NCI-H2196 (cell line): ENCODE measurements at regions not wholly inside any gene's neighbourhood (a gene's known extent, or its start where the extent isn't known, plus 50 kb on each side); places are given as distances from the start of the nearest gene placed in this dataset.

ENCODE experiments used
- DNase-seq: peaks from one replicate; lab custom pipeline; 2025; ENCODE audit not compliant: unreplicated experiment; lab: John Stamatoyannopoulos, UW

GRCh38 chr3:35849496-35849895, 210.2 kb downstream of the ARPP21 start:
- no peak for DNase-seq

DNA sequence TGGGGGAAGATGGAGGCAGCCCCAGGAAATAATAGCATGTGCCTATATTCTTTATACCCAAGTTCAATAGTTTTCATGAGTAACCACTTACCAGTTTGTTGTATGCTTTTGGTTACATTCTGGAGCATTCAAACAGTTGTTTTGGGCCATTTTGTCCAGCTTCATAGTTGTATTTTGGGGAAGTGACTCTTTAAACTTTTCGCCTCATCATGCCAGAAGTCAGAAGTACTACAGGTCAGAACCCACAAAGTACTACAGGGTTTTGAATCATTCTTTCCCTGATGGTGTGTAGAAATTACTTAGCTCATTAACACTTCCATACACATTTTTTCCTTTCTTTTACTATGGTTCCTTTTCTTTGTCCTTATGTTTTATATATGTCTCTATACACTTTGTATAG, 210.6 kb downstream of the ARPP21 start:
- DNase-seq: no peak

DNA sequence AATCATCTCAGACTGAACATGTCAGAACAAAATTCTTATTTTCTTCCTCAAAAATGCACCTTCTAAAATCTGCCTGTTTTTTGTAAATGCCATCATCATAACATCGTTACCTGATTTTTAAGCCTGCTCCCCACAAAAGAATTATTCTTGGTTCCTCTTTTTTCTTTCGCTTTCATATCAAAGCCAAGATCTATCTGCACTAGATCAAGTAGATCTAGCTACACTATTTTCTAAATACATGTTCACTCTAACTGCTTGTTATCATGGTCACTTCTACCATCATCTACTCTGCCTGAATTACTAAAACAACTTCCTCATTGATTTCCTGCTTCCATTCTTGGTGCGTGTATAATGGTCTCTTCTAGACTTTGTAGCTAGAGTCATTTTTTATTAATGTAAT, 217.7 kb downstream of the ARPP21 start:
- DNase-seq: no peak

DNA sequence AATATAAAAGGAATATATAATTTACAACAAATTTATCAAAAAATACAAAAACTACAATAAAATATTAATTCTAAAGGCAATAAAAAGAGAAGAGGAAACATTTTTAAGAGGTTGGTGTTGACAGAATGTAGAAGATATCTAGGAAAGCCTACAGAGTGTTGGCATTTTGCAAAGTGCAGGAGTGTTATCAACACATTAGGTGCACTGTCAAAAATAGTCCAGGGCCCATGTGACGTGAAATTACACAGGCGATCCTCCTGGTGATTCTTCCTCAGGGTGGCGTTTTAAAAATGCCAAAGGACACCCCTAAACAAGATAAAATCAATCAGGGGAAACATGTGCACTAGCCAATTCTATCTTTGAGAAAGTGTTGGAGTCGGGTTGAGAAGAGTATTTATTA, 222.7 kb downstream of the ARPP21 start:
- DNase-seq: no peak

- no peak for DNase-seq
Measured at GRCh38 chr3:35864871-35865270, 225.5 kb downstream of the ARPP21 start.

DNA sequence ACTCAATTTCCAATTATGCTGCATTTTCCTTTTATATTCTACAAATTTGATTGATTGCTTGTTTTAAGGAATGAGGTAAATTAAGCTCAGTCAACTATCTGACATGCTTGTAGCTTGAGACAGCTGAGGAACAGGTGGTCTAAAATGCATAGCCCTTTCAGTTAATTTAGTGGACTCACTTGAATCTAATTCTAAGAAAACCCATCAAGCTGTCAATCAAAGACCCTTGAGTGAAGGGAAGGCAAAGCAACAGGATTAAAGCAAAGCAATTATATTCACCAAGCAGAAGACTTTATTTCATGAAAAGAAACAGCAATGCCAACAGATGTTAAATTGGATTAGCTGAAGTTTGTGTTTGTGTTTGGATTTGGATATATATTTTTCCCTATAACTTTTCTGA, 228.5 kb downstream of the ARPP21 start:
- DNase-seq: no peak

- no peak for DNase-seq
Measured at GRCh38 chr3:35871009-35871408, 231.7 kb downstream of the ARPP21 start.

- no peak for DNase-seq
Measured at GRCh38 chr3:35883929-35884328, 244.6 kb downstream of the ARPP21 start.

DNA sequence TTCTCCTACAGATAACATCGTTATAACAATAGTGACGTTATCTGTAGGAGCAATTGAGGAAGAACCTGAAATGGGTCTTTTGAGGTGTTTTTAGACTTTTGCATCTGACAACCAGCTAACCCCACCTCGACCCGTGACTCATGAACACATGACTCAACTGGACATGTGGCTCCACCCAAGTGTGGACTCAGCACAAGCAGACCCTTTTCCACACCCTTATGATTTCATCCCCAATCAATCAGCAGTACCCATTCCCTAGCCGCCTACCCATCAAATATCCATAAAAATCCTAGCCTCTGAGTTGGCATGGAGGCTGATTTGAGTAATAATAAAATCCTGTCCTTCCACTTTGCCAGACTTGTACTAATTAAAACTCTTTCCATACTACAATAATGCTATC, 255.4 kb downstream of the ARPP21 start:
- no peak for DNase-seq

DNA sequence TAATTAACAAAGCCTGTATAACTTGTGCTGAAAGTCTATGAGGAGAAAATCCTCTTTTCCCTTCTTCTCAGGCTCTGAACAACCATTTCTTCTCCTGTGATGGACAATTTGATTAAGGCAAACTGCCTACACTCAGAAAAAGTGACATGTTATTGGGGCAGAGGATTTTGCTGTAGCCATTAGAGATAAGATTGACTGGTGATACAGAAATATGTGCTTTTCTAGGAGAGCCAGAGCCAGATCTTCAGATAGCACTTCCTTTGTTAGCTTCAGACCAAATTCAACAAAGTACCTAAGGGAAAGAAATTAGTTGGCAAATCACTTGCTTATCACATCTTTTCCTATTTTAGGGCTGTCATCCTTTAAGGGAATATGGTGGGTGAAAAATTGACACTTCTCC, 259.9 kb downstream of the ARPP21 start:
- no peak for DNase-seq

DNA sequence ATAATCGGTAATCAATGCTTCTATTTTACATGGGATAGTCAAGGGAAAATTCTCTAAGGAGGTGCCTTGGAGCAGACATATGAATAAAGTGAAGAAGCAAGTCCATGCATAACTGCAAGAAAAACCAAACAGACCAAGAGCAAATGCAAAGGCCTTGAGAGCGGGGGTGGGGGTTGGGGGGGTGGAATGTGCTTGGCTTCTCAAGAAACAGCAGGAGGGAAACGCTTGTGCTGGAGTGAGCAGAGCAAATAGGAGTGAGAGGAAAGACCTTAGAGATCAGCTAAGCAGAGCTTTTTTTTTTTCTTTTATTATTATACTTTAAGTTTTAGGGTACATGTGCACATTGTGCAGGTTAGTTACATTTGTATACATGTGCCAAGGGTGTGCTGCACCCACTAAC, 260.8 kb downstream of the ARPP21 start:
- no peak for DNase-seq

DNA sequence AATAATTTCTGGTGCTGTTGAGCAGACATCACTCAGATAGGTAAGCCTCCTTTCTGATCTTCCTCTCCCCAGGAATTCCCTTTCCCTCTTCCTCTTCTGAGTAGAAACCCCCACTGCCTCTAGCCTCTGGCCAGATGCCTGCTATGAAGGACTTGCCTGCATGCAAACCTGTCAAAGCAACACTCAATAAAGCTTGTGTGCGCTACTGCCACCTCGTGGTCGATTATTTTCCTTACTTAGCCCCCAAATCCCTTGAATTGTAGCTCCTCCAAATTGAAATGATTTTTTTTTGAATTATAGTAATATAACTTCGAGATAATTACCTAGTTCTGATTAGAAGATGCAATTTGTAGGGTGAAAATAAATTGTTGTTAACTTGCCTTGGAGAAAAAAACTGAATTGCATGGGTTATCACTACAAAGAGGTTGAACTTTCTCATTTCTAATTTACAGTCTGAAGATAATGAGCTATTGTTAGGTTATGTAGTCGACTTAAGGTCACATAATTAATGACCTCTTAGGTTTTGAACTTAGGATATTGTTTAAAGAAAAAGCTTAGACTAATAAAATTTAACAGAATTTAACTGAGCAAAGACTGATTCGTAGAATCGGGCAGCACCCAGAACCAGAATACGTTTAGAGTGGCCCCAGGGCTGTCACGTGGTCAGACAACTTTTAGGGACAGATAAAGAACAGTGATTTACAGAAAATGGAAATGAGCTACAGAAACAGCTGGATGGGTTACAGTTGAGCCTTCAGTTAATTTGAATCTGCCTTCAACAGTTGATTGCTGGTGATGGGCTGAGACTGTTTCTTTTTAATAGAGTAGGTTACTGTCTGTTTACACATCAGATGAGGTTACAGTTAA, 269.3 kb downstream of the ARPP21 start:
- peak; percentile 62 for DNase-seq

- no peak for DNase-seq
Measured at GRCh38 chr3:35919160-35919559, 279.8 kb downstream of the ARPP21 start.

GRCh38 chr3:35921718-35922117, 282.4 kb downstream of the ARPP21 start:
- no peak for DNase-seq

GRCh38 chr3:35924070-35924469, 284.7 kb downstream of the ARPP21 start:
- DNase-seq: peak; percentile 1

DNA sequence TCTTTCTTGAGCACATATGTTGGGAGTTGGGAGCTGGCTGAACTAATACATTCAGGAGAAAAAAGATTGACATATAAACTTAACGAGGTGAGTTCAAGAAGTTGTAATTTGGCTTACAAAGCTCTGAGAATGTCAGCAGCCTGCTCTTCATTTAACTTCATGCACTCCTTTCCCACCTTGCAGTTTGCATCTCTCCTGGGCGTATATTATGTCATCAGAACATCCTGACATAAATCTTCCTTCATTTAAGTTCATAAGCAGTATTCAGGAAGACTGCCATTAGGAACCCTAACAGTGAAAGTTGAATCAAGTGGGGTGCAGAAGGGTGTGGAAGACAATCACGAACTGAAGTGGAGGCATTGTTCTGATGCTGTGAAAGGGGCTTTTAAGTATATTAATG, 288.1 kb downstream of the ARPP21 start:
- DNase-seq: no peak

DNA sequence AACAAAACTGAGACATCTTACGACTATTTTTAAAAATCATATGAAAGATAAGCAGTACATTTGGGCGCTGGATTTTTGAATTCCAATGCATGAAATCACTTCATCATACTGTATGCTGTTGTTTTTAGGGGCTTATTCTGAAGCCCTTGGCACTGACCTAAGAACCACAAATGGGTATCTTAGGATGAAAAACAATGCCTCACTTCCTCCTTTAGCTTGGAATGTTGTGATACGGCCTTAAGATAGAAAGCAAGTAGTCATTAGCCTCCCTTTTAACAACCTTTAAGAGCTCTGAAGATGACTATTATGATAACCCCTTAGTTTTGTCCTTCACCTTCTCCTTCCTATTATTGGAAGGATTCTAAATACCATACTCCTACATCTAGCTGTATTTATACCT, 289.8 kb downstream of the ARPP21 start:
- DNase-seq: no peak

GRCh38 chr3:35931867-35932266, 292.5 kb downstream of the ARPP21 start:
- DNase-seq: no peak

- DNase-seq: no peak
Measured at GRCh38 chr3:35932995-35933394, 293.7 kb downstream of the ARPP21 start.

DNA sequence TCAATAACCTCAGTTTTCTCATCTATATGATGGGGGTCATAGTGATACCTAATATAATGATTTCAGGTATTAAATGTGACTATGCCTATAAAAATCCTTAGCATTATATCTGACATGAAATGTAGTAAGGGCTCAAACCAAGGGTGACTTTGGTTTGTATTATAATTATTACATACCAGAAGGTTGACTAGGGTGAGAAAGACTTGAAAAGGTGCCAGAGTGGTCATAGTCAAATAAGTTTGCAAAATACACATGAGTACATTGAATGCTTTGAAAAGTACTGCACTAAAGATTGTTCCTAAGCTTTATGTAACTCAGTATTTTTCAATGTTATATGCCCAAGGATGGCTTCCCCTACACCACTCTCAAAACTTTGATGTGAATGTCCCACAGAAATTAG, 297.2 kb downstream of the ARPP21 start:
- DNase-seq: no peak

DNA sequence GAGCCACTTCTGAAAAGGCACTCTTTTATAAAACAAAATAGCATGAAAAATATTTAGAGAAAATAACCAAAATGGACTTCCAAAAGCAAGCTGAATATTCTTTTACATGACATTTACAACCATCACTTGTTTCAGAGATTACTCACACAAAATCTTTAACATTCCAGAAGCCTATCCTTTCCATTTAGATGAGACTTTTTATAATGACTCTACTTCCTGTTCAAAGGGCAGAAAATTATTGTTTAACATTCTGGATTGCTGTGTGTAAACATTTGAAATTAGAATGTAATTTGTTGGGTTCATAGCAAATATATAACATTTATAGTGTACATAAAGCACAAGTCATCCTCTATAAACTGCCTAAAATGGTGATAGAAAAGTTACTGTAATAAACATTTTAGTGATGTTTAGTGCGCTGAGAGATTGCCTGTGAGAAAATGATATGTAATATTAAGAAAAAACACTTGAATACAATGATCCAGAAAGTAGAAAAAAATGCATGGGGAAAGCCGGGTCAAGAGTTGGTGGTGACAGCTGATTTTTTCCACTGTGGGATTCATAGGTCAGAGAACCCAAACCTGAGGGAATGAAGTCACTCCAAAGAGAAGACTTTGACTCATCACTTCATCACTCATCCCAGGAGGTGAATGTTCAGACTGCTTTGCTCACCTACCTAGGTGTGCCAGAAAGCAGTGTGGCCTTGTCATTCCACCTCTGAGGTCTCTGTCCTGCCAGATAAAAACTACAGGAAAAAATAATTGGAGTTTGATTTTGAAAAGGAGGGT, 305.8 kb downstream of the ARPP21 start:
- no peak for DNase-seq

DNA sequence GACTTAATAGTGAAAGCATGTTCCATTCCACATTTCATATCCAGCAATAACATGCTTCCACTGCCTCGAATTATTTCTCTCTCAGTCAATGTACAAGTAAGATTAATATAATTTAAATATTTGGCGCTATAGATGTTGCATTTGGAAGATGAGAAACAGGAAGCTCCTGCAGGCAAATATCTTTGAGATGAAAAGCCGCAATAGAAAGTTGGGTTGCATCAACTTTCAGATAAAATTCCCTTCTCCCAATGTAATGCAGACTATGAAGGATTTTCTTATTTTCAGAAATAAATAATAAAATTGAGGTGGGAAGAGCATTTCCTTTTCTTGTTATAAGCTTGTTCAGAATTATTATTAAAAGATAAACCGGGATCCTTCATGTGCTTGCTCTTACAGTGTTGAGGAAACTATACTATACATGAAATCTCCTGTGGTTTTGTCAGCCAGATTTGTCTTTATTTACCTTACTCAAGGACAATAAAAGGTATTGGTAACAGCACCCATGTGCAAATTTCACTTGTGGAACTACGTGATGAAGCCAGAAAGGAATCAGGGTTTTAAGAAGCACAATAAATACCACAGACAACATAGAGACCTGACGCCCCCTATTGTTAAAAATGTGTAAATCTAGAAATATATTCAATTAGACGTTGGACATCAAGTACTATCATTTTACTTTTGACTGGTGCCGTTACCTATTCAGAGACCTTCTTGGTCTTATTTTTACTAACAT, 307.0 kb downstream of the ARPP21 start:
- DNase-seq: no peak
